ENCODE measurements at regions not wholly inside any gene's neighbourhood (a gene's known extent, or its start where the extent isn't known, plus 50 kb on each side); places are given as distances from the start of the nearest gene placed in this dataset.

GRCh38 chr12:124185971-124186686 is 108.8 kb upstream of the RFLNA start:
- DNase-seq (no peak), ATAC-seq (ENCODE audit: low read depth) (no peak)
- Histone ChIP-seq H3K27ac (ENCODE audit: low read length in 2 of 2) (no peak overlapping the region), H3K36me3 (replicated peaks in 1 of 2; ENCODE audit: control extremely low read depth in 1 of 2, control insufficient read depth in 1 of 2, extremely low read depth in 1 of 2, insufficient read depth in 2 of 2, low read length in 1 of 2) (no peaks in the 10 kb centered on the region), H3K9me3 (ENCODE audit: control extremely low read depth in 1 of 3, control insufficient read depth in 2 of 3, insufficient read depth in 1 of 3, low read length in 2 of 3) (no peaks in the 10 kb centered on the region), H3K4me3 (ENCODE audit: control extremely low read depth in 1 of 5, extremely low read depth in 1 of 5, insufficient read depth in 1 of 5, low read depth in 2 of 5, low read length in 4 of 5) (no peak overlapping the region), H3K9ac (ENCODE audit: low read length) (no peak overlapping the region), H3K4me2 (replicated peaks; ENCODE audit: low read depth, low read length, poor library complexity, severe bottlenecking) (no peak overlapping the region), H2AFZ (ENCODE audit: insufficient read depth, low read depth, low read length, poor library complexity, severe bottlenecking) (no peak overlapping the region), H3K4me1 (ENCODE audit: control insufficient read depth in 2 of 2, insufficient read depth in 2 of 2, low read length in 2 of 2) (no peaks in the 10 kb centered on the region), H3K79me2 (ENCODE audit: control insufficient read depth, insufficient read depth, low read length) (no peaks in the 10 kb centered on the region), H3K27me3 (replicated peaks in 1 of 4; ENCODE audit: control extremely low read depth in 1 of 4, control insufficient read depth in 3 of 4, insufficient read depth in 4 of 4, low read length in 3 of 4) (no peaks in the 10 kb centered on the region), H4K20me1 (ENCODE audit: control insufficient read depth, insufficient read depth, low read length, poor library complexity, severe bottlenecking) (no peaks in the 10 kb centered on the region)
- CTCF ChIA-PET = no interaction called here
- TF ChIP-seq CTCF (IDR thresholded peaks at IDR 0.05) = no peak
- no peak for TF ChIP-seq EZH2 (IDR thresholded peaks at IDR 0.05; ENCODE audit: borderline replicate concordance, insufficient read depth, low read depth, low read length, poor library complexity, severe bottlenecking)
- H3K4me3 Mint-ChIP-seq = no peak overlapping the region
- POLR2A ChIA-PET = no interaction called here
- intact Hi-C loops (cut with micrococcal nuclease) = no loop called here
- no peaks in the 10 kb centered on the region for H3K27me3 Mint-ChIP-seq
- H3K27ac Mint-ChIP-seq = no peak overlapping the region
- H3K9me3 Mint-ChIP-seq (ENCODE audit: insufficient read depth) = no peaks in the 10 kb centered on the region
- H3K4me1 Mint-ChIP-seq = no peaks in the 10 kb centered on the region
- WGBS (ENCODE audit: insufficient coverage) = 75% methylated on average over 8 of the region's 15 CpGs

DNA sequence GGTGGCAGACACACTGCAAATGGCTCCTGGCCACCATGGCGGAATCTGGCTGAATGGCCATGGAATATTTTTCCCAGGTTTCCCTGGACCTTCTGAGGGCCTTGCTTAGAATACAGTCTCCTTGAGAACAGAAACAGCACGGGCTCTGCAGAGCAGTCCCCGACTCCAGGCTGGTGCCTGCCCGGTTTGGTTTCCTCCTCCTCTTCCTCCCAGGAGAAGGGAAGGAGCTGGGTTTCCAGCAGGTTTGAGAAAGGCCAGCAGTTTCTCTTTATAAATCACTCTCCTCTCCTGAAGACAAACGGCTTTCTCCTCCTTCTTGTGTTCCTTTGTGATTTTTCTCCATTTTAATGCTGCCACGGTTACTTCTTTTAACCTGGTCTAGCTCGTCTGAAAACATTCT is 106.8 kb upstream of the RFLNA start:
- Histone ChIP-seq H3K79me2 (ENCODE audit: control insufficient read depth, insufficient read depth, low read length) (no peaks in the 10 kb centered on the region), H3K9ac (ENCODE audit: low read length) (no peak overlapping the region), H3K4me3 (ENCODE audit: control extremely low read depth in 1 of 5, extremely low read depth in 1 of 5, insufficient read depth in 1 of 5, low read depth in 2 of 5, low read length in 4 of 5) (no peak overlapping the region), H3K36me3 (replicated peaks in 1 of 2; ENCODE audit: control extremely low read depth in 1 of 2, control insufficient read depth in 1 of 2, extremely low read depth in 1 of 2, insufficient read depth in 2 of 2, low read length in 1 of 2) (no peaks in the 10 kb centered on the region), H3K4me2 (replicated peaks; ENCODE audit: low read depth, low read length, poor library complexity, severe bottlenecking) (no peak overlapping the region), H3K27ac (ENCODE audit: low read length in 2 of 2) (no peak overlapping the region), H2AFZ (ENCODE audit: insufficient read depth, low read depth, low read length, poor library complexity, severe bottlenecking) (no peak overlapping the region), H3K27me3 (replicated peaks in 1 of 4; ENCODE audit: control extremely low read depth in 1 of 4, control insufficient read depth in 3 of 4, insufficient read depth in 4 of 4, low read length in 3 of 4) (no peaks in the 10 kb centered on the region), H3K9me3 (ENCODE audit: control extremely low read depth in 1 of 3, control insufficient read depth in 2 of 3, insufficient read depth in 1 of 3, low read length in 2 of 3) (peaks cover 0 to 4% (median 0%) of the 10 kb centered on the region in 3 donors), H3K4me1 (ENCODE audit: control insufficient read depth in 2 of 2, insufficient read depth in 2 of 2, low read length in 2 of 2) (no peaks in the 10 kb centered on the region), H4K20me1 (ENCODE audit: control insufficient read depth, insufficient read depth, low read length, poor library complexity, severe bottlenecking) (no peaks in the 10 kb centered on the region)
- ChIA-PET POLR2A (no interaction called here), CTCF (no interaction called here)
- TF ChIP-seq CTCF (IDR thresholded peaks at IDR 0.05) (no peak), EZH2 (IDR thresholded peaks at IDR 0.05; ENCODE audit: borderline replicate concordance, insufficient read depth, low read depth, low read length, poor library complexity, severe bottlenecking) (no peak)
- ATAC-seq (ENCODE audit: low read depth) = no peak
- Mint-ChIP-seq H3K27me3 (no peaks in the 10 kb centered on the region), H3K9me3 (ENCODE audit: insufficient read depth) (no peaks in the 10 kb centered on the region), H3K4me1 (no peaks in the 10 kb centered on the region), H3K4me3 (no peak overlapping the region), H3K27ac (no peak overlapping the region)
- 92% methylated on average over 2 of the region's 7 CpGs for WGBS (ENCODE audit: insufficient coverage)
- no peak for DNase-seq
- intact Hi-C loops (cut with micrococcal nuclease) = no loop called here

All from B cell (primary cell).